ENCODE measurements at regions not wholly inside any gene's neighbourhood (a gene's known extent, or its start where the extent isn't known, plus 50 kb on each side); places are given as distances from the start of the nearest gene placed in this dataset.
A peak's percentile ranks its signal among the peaks of the same experiment; 100 is the strongest.

DNA sequence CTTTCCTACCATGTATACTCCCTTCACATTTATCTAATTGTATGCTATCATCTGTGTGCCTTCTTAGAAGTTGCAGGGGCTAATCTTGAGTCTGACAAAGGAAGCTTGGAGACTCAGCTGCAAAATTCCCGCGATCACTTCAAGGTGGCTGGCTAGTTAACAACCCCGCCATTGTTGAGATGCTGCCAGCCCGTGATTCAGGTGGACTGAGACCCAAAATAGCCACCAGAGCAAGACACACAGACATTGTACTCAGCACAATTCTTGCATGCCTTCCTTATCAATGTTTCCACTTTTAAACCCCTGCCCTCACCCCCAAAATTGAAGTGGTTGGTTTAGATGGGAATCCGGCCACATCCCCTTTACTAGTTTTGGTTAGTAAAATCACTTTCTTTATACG lies 225.8 kb upstream of the ZNF717 start:
- DNase-seq, result no peak

DNA sequence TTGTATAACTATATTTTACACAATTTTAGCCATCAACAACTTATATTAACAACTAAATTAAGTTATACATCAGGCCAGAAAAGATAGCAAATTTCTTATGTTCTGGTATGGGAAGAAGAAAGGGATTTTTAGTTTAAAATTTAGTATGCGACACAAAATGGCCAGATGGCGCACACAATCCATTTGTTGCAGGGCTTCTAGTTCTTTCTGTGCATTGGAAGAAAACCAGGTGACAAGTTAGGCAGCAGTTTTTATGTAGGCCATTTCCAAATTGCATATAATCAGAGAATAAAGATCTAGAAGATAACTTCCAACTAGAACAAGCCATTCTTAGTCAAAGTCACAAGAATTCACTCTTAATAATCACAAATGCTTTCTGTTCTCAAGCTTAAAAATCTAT lies 230.1 kb upstream of the ZNF717 start:
- no peak for DNase-seq

DNA sequence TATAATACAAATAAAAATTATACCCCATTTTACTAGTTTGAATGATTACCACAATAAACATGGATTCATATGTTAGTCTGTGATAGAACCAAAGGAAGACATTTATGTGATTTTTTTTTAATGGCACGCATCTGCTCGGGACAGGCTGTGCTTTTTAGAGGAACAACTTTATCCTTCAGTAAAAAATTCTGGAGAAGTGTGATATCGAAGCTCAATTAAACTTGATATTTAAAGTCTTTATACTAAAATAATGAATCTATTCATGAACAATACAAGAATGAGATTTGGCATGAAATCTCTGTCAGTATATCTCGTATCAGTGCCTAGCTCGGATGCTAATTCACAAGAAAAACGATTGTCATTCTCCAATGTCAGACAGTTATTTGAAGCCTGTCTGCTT lies 230.8 kb upstream of the ZNF717 start:
- no peak for DNase-seq

DNA sequence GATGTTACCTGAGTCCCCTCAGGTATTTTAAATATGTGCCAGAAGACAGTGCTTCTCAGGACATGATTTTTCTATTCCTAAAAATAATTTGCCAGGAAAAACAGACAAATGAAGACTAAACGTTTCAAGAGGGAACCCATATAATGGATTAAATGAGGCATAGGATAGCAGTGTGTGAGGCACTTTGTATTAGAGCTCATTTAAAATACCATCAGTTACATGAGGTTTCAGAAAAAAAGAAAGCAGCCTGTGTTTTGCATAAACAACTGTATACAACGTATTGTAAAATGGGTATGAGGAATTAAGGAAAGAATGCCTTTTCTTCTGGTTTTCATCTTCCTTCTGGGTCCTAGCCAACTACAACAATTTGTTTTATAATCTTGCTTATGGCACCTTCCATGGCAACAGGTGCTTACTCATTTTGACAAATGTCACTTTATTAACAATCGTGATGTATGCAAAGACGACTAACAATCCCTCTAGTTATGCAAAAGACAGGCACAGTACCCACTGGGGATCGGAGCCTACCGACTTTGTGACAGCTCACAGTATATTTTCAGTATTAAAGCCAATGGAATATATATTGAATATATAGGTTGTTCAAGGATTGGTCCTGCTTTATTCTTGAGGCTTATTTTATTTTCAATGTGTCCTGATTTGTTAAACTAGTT lies 231.6 kb upstream of the ZNF717 start:
- no peak for DNase-seq

DNA sequence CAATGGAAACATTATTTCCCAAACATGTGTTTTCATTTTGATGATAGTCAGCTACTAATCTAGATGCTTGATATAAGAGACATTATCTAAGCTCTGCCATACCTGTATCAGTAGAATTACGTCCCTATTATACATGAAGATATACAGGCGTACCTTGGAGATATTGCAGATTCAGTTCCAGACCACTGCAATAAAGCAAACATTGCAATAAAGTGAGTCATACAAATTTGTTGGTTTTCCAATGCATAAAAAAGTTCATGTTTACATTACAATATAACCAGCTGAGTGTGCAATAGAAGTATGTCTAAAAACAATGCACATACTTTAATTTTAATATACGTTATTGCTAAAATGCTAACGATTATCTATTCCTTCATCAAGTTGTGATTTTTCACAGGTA lies 236.0 kb upstream of the ZNF717 start:
- no peak for DNase-seq

DNA sequence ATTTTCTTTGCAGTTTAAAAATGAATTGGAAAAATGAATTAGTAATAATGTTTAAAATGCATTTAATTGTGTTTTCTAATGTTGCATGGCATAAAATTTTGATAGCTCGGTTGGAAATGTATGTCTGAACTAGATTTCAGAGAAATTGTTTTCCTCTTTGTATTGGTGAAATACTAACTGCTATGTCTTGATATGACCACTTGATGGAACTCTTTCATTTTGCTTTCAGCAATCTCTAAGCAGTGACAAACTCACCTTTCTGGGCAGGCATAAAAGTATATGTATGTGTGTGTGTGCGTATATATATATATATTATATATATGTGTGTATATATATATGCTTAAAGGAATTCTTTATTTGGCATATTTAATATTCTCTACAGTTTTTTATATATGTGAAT lies 239.3 kb upstream of the ZNF717 start:
- DNase-seq, result no peak

DNA sequence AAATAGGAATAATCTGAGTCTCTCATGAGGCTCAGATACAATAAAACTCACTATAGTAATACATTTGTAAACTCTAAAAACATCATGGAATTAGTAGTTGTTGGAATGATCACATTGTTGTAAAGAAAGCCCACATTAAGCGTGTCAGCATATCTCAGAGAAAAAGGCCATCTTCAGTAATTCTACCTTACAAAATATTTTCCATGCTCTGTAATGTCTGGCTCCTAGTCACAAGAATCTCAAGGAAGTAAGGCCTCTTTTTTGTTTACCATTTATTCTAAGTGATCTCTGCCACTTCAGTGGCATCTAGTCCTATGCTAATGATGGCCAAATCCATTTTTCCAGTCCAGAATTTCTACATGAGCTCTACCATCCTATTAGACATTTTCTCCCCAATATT lies 240.2 kb upstream of the ZNF717 start:
- no peak for DNase-seq

DNA sequence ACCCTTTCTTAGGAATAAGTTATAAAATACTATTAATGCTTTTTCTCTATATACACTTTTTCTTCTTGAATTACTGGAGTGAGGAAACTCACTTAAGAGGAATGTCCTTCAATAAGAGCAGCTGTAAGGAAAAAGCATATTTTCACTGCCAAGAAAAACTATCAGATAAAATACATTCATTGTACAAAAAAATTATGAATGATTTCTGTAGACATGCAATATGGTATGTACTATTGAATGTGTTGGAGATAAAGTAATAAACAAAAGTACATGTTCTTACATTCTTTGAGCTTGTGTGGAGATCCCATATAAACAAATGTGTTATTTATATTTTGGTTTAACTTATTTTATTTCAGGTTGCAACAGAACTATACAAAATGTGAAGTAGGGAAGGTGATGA lies 241.0 kb upstream of the ZNF717 start:
- no peak for DNase-seq

DNA sequence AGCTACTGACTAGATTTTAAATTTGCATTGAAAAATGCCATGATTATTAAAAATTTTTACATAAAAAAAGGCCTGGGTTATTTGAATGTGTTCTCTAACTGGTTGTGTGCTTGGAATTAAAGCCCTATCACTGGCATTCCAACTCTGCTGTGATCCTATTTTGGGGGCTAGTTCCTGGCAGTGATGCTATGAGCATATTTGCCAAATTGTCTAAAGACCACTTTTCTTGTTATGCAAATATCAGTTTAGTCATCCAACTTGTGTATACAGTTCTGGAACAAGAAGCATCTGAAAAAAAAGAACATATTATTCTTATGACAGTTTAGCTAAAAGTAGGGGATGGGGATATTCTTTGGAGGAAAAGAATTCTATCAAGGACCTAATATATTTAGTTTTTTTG lies 243.4 kb upstream of the ZNF717 start:
- DNase-seq, result no peak

DNA sequence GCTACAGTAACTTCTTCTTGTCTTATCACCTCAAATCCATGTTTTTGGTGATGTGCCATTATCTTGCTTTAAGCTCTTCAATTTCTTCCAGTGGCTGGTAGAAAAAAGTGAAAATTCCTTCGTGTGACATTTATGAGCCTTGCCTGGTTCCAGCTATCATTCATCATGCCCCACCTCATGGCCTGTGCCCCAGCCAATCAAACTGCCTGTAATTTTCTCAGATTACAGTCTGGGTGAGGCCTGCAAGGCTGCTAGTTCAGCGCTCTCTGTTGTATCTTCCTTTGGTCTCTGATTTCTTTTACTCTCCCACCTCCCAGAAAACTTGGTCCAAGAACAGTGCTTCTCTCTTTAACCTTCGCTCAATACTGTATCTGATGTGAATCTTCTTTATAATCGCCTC lies 249.3 kb upstream of the ZNF717 start:
- no peak for DNase-seq

DNA sequence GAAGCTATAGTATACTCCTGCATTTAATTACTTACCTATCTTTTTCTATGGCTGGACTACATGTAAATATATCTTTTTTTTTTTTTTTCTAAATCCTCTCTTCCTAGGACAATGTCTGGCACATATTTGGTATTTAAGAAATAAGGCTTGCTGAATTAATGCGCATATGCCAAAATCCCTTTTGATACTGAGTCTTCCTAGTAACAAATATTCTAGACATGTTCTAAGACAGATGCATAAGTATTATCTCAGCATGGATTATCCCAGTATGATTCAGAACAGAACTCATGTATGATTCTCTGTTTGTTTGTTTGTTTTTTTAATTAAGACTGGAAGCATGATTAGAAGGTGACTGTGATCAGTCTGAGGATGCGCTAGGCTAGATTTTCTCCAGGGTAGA lies 249.8 kb upstream of the ZNF717 start:
- DNase-seq, result no peak

DNA sequence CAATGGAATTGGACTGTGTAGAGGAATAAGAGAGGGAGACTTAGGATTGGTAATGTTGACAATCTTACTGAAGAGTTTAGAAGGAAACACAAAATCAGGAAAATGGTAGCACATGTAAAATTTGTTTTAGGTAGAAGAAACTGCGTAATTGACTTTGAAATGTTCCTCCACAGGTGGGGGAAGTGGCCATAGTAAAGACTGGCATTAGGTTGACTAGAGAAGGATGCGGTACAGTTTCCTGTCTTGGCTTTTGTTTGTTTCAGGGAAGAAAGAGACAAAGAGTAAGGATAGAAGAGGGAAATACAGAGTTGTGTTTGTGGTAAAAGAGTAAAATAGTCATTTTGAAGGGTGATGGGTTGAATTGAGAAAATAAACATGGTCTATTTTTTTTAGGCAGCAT lies 253.6 kb upstream of the ZNF717 start:
- no peak for DNase-seq

DNA sequence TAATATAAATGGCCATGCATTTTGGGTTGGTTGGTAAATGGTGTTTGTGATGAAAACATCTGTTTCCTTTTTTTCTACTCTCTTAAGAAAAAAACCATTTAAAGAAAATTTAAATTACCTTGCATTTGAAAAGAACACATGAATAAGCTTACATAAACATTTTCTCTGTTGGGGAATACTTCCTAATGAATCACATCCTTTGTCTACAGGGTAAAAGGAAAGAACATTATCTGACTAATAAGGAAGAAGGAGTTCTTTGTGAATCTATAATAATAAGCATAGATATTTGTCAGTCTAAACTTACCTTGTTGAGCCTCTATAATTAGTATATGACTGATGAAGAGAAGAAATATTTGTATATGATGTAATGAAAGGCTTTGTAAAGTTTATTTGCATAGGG lies 254.1 kb upstream of the ZNF717 start:
- DNase-seq, result no peak

DNA sequence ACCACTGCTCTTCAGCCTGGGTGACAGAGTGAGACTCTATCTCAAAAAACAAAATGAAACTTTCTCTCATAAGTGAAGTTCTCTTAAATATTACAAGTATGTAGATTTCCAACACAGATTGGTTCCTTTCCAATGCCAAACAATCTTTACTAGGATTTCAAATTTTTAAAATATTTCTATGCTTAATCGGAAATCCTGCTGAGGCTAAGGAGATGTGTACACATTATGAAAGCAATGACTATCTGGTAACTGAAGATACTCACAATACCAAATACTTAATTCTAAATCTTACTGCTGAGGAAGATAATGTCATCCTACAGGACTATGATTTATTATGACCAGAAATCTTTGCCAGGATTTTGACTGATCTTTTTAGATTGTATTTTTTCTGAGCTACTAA lies 255.6 kb upstream of the ZNF717 start:
- no peak for DNase-seq

DNA sequence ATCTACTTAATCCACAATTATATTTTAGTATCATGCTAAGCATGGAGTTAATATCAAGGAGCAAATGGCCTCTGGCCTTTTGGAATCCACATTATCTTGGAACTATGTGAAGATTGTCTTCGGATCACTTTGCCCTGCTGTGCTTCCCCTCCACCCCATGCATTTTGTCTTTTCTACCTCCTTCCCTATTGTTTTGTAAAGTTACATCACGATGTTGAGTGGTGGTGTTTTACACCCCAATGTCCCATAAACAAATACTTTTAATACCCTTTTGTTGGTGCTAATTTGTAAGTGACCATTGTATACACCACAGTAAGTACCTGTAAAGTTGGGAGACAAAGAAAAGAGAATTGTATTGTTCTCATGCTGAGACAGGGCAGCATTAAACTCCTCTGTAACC lies 258.4 kb upstream of the ZNF717 start:
- DNase-seq, result no peak

DNA sequence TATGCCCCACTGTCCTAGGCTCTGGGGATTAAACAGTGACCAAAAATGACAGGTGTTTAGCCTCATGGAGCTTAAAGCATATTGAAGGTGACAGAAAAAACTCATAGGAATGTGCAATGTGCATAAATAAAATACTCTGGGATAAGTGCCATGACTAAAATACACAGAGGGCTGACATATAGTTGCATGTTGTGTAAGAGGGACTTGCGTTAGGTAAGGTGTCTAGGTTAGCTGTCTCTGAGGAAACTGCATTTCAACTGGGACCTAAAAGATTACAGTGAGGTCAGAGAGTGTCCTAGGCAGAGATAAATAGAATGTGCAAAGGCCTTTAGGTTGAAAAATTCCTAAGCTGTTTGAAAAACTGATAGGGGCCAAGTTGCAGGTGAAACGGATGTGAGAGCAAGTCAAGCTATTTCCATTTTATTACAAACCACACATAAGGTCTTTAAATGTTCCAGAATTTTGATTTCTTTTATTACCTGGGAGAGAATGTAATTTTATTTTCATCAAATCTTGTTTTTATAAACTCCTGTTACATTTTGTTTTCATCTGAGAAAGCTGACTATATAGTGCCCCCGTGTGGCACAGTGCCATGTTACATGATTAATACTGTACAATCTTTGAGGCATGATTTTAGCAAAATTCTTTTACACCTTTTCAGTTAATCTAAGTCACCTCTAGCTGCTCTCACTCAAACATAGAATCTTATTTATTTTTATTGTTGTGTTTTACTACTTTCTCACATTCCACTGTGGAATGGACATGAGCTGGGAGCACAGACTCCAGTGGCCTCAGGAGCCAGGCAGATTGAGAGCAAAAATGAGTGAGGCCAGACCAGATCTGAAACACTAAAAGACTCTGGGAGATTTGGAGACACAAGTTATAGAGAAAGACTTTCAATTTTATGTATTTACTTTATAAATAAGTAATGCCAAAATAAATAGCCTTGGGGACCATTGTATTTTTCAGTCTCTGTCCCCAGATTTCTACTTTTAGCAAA lies 259.6 kb upstream of the ZNF717 start:
- DNase-seq, result peak in 1 of 2 donors; percentile 29

DNA sequence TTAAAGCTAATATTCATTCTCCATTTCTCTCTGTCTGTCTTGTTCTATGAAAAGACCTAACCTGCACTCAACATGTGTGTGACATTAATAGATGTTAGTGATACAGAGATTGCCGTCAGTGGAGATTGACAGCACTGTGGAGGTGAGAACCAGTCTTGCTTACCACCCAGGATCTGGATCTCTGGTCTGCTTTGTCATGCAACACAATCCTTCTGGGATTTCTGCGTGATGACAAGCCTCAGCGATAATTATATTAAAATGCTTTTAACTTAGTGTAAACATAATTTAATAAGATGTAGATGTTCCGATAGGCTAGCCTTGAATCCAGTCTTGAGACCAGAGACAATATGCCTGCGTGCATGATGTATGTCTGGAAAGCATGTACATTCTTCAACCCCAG lies 262.0 kb upstream of the ZNF717 start:
- DNase-seq, result no peak

DNA sequence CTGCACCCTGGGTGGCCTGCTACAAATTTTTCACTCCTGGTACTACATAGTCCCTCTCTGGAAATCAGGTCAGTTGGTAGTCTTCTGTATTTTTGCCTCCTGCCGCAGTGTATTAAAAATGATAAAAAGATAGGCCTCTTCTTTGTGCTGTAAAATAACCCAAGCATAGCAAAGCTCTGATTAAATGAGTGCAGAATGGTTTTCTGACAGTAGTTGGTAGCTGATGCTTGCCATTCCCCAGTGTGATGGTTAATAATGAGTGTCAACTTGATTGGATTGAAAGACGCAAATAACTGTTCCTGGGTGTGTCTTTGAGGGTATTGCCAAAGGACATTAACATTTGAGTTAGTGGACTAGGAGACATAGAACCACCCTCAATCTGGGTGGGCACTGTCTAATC lies 264.4 kb upstream of the ZNF717 start:
- DNase-seq, result no peak

DNA sequence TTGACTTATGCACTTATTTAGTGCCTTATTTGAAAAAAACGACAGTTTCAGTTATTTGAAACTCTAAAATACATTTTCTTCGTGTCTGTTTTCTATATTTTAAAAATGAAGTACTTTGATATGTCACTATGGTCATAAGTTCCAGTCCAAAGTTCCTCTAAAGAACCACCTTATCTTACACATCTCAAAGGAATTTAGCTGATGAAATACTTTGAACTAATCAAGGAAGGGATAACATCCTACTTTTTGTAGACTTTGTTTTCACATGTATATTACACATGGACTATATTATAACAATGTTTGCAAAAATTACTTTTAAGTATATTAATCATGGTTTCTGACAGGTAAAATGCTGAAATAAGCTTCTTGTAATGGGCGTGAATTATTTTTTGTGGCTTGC lies 265.8 kb upstream of the ZNF717 start:
- DNase-seq, result no peak

DNA sequence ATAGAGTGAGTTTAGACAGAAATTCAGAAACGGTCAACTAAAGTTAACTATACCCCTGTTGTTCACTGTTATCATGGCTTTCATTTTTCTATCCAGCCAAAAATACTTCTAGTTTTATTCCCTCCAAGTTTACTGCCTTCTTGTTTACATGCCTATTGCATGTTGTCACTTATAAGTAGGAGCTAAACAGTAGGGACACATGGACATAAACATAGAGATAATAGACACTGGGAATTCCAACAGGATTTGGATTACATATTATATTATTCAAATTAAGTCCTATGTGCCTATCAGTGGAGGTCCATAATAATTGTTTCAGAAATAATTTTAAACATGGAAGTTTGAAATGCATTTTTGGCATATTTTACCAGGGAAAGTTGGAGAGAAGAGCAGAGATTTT lies 269.1 kb upstream of the ZNF717 start:
- DNase-seq, result no peak

DNA sequence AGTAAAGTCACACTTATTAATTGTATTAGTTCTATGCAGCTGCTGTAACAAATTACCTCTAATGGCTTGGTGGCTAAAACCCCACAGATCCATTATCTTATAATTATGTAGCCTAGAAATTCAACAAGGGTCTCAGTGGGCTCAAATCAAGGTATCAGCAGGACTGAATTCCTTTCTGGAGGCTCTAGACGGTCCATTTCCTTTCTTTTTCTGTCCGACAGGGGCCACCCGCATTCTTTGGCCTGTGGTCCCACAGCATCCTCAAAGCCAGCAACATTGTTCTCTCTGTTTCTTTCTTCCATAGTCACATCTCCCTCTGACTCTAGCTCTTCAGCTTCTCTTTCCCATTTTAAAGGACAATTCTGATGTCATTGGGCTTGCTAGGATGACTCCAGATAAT lies 276.3 kb upstream of the ZNF717 start:
- DNase-seq, result no peak

DNA sequence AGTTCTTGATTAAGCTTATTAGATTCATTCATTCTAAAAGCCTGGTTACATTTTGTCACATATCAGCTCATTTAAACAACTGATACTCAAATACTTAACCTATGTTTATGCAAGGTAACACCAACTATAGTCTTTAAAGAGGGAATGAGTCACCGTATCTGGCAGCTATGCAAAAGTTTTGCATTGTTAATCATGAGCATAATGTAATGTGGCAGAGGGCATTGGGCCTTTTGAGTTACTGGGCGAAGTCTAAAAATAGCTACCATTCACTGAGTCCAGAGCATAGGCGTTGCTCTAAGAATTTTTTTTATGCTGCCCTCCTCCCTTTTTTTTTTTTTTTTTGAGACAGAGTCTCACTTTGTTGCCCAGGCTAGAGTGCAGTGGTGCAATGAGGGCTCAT lies 277.7 kb upstream of the ZNF717 start:
- no peak for DNase-seq

DNA sequence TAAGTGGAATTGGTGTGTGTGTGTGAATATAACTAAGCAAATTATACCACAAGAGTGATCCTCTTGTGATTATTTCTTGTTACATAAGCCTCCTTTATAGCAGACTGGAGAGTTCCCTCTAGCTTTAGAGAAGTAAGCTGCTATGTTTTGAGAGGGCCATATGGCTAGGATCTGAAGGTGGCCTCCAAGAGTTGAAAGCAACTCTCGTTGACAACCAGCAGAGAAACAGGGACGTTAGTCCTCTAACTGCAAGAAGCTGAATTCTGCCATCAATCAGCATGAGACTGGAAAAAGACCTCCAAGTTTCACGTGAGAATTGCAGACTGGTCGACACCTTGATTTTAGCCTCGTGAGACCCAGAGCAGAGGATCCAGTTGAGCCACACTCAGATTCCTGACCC lies 278.5 kb upstream of the ZNF717 start:
- no peak for DNase-seq

DNA sequence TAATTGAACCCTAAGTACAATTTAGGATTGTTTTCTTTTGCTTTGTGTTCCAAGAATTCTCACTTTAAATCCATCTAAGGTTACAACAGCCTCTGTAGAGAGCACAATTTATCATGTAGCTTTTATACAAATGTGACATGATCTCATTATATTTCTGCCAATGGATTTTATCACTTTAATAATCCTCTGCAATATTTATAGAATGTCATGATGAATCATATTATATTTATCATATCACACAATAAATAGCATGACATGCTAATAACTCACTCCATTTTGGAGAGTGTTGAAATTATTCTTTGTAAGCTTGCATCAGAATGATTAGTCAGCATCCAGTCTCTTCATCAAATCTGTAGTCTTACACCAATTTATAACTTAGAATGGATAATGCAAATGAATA lies 280.6 kb upstream of the ZNF717 start:
- DNase-seq, result no peak

DNA sequence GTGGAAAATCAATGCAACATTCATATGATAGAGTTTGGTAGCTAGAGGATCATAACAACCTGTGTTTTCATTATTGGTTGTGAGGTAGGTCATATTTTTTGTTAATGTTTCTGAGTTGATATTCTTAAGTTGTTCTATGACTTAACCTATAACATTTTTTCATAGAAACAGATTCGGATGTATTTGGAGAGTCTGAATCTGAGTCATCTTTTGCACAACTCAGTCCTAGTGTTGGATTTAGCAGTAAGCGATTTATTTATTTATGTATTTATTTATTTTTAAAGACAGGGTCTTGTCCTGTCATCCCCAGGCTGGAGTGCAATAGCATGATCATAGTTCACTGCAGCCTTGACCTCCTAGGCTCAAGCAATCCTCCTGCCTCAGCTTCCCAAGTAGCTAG lies 292.8 kb upstream of the ZNF717 start:
- DNase-seq, result no peak

All from inflammatory macrophage treated with lipopolysaccharide for 1 hour (primary cell).